ENCODE measurements at regions not wholly inside any gene's neighbourhood (a gene's known extent, or its start where the extent isn't known, plus 50 kb on each side); places are given as distances from the start of the nearest gene placed in this dataset.

DNA sequence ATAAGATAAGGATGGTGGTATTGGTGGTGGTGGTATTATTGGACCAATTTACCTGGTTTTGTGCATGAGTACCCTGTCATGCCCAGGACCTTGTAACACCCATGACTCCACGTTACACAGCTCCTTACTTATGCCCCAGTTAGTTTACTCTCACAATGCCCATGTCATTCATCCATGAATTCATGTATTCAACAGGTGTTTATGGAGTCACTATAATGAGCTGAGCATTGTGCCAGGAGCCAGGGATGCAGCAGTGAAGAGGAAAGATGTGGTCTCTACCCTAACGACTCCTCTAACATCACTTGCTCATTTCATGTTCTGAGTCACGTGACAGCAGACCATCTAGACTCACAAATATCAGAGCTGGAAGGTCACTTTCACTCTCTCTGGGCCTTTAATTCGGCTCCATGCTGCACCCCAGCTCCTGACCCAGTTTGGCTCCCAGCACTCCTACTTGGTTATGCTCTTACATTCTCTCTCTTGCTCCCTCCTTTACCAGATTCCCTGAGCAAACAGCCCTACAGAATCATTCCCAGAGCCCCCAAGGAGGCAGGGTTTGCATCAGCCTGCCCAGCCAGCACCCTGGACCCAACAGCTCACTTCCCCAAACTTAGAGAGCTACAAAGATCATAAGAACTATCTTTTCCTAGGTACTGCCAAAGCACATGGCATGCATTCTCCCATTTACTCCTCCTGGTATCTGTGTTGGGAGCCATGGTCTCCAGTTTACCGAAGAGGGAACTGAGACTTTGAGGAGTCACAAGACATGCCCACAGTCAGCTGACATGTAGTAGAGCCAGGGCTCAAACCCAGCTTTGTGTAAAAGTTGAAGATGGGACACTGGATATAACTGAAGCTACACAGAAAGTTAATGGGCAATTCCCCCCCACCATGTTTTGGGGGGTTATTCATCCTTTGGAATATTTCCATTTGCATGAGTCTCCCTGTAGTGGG lies 449.9 kb downstream of the LRATD1 start:
- DNase-seq = no peak

DNA sequence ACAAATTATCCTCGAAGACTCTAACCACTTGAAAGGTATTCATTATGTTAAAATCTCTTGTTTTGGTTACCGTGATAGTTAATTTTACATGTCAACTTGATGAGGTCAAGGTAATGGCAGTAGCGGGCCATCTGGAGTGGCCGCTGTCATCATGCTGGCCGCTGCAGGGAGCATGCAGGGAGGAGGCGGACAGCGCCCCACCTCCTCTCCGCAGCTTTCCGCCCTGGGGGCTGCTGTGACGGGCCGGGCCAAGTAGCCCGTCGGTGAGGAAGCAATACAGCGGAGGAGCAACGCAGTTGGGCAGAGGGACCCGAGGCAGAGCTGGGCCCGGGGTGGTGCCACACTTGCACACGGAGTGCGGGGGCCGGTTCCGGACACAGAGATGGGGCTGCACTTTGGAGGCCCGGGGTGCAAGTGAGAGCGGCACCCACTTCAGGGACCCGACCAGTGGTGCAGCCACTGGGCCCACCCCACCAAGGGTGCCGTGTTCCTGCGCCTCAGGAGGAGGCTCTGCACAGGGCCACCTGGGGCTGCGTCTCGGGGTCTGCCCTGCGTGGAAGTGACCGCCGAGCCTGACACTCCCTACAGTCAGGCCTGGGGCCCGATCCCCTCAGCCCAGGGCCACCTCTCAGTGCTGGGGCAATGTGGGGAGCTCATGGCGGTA lies 452.4 kb downstream of the LRATD1 start:
- no peak for DNase-seq

DNA sequence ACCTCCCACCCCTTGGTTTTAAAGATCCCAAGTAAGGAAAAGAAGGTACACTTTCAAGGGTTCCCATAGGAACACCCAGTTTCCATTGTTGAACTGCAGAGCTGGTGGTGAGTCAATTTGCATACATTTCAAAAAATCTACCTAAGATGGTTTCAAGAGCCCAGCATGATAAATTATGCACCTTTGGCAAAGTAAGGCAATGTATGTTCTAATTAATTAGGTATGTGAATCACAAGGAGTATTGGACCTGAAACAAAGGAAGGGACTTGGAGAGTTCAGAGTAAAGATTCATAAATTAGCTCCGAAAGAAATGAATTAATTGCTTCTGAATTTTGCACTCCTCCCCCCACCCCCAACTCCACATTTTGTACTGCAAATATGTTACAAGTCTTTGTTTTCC lies 459.7 kb downstream of the LRATD1 start:
- no peak for DNase-seq

DNA sequence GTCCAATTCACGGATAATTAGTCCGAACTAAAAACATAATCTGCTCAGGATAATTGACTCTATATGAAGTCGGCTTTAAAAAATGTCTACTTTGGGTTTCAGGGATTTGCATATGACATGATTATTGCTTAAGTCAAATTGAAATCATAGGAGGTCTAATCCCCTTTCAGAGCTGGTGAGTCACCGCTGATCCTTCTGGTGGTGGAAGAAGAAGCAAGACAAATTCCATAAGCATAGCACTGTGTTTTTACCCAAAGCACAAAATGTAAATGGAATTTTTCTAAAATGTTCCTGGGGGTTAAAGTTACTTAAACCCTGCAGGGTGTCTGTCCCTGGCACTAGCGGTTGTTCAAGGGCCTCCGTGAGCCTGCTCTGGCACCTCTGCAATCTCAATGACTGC lies 460.2 kb downstream of the LRATD1 start:
- DNase-seq = no peak

DNA sequence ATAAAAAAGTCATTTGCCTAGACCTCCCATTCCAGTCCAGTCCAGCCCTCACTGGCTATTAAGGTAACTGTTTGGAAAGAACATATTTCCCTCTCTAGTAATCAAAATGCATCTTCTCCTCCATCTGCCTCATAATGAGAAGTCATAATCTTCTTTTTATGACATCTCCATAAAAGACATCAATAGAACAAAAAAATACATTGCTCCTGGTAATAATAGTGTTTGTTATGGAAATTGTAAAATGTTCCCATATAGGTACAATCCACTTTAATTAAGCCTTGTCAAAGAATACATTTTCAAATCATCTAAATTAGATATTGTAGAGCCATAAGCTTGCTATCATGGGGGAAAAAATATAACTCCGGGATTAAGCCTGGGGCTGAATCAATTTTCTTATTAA lies 461.6 kb downstream of the LRATD1 start:
- DNase-seq = no peak

DNA sequence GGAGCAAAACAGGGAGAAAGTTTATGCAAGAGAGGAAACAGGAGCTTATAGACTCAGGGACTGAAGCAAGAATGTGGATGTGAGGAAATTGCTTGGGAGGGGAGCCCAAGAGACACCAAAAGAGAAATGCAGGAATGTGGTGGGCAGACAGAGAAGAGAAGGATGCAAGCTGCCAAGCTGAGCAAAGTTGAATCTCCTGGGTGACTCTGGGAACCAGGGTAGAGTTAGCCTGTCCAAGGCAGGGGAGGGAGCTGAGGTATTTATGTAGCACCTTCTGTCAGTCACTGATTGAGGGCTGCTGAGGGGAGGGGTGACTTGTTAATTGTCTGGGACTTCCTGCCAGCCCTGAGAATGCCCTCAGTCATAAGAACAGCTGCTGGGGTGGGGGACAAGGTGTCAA lies 464.3 kb downstream of the NBAS start:
- no peak for DNase-seq

DNA sequence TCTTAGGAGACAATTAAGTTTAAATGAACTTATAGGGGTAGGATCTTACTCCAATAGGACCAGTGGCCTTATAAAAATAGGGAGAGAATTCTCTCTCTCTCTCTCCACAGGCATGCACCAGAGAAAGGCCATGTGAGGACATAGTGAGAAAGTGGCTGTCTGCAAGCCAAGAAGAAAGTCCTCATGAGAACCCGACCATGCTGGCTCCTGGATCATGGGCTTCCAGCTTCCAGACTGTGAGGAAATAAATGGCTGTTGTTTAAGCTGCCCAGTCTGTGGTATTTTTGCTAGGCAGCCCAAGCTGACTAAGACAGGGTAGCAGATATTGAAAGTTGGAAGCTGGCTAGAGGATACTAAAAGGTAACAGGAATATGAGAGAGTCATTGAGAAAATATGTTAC lies 454.0 kb downstream of the NBAS start:
- no peak for DNase-seq

DNA sequence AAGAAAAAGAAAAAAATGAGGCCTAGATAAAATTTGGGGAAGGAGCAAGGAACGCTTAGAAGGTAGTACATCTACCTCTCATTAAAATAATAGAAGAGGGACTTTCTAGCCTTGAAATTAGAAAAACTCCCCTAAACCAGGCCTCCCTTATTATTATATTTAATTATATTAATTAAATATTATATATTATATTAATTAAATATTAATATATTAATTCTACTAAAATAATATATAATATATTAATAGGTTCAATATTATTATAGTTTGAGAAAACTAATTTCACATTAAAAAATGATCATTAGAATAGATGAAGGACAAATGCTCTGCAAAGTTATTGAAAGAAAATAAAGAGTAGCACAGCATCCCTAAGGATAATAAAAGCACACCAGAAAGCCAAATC lies 449.4 kb downstream of the NBAS start:
- DNase-seq = no peak

DNA sequence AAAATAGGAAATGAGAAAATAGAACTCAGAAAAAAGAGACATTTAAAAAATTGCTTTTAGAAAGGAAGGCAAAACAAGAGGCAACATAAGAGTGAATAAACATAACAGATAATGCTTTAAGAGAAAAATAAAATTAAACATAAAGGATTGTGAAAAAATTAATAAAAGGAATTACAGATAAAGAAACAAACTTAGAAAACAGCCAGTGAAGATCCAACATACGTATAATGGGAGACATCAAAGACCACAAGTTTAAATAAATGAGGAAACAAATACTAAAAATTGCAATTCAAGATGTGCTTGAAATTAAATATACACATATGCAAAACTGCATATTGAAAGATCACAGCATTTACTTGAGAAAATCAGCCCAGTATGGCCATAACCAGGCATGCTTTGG lies 448.9 kb downstream of the NBAS start:
- DNase-seq = no peak

DNA sequence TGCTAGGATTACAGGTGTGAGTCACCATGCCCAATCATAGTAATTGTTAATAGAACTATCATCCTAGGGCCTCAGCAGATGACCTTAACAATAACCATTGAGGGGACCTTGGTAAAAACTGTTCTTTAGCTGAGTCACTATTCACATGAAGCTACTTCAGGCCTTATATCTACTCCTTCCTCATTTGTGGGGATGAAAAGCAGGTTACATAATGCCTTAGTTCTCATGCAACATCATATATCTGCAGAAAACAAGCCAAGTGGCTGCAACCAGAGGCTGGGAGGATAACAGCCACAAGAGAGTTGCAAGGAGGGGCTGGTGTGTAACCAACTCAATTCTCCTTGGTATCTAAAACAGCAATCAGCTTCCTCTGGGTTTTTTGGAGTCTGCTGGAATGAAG lies 445.4 kb downstream of the NBAS start:
- no peak for DNase-seq

DNA sequence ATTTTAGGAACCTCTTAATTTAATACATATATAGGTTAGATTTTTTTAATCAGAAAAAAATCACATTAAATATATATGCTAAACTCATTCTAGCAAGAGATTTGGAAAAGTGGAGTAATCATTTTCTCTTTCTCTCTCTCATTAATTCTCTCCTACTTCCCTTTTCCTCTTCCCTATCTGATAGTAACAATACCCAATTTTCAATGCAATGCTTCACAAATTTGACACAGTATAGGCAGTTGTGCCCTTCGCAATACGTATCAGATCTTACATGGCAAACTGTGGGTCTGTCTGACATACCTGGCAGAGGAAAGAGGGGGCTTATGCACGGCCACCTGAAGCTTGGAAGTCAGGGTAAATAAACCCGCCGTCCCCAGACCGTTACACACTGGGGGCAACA lies 444.3 kb downstream of the NBAS start:
- DNase-seq = no peak
